NCI-H748 treated with DMSO at 0.1 percent for 48 hours (cell line): ENCODE measurements at regions not wholly inside any gene's neighbourhood (a gene's known extent, or its start where the extent isn't known, plus 50 kb on each side); places are given as distances from the start of the nearest gene placed in this dataset.
"Not testable (repeated sequence)": the region's sequence is repeated elsewhere in the genome, so short reads cannot be mapped to it uniquely, and the experiment has no call there.

Source experiments
- DNase-seq: peaks from one replicate; lab custom pipeline; 2025; lab: John Stamatoyannopoulos, UW

- no peak for DNase-seq
Measured at GRCh38 chr1:213464786-213465460, 413.9 kb downstream of the RPS6KC1 start.

- DNase-seq: no peak
Measured at GRCh38 chr1:213466541-213466940, 415.5 kb downstream of the RPS6KC1 start.

- DNase-seq: no peak
Measured at GRCh38 chr1:213474054-213474453, 423.0 kb downstream of the RPS6KC1 start.

GRCh38 chr1:213481395-213481794 lies 430.4 kb downstream of the RPS6KC1 start:
- no peak for DNase-seq

DNA sequence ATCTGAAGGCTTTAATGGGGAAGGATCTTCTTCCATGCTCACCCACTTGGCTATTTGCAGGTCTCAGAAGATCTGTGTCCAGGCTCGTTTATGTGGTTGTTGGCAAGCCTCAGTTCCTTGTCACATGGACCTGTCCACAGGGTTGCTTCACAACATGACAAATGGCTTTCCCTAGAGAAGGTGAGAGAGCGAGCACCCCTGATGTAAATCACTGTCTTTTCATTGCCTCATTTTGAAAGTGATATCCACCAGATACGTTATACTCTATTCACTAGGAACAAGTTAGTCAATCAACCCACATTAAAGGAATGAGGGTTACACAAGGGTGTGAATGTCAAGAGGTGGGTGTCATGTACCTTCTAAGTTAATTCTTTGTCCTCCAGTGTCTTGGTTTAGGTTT lies 433.3 kb downstream of the RPS6KC1 start:
- no peak for DNase-seq

DNA sequence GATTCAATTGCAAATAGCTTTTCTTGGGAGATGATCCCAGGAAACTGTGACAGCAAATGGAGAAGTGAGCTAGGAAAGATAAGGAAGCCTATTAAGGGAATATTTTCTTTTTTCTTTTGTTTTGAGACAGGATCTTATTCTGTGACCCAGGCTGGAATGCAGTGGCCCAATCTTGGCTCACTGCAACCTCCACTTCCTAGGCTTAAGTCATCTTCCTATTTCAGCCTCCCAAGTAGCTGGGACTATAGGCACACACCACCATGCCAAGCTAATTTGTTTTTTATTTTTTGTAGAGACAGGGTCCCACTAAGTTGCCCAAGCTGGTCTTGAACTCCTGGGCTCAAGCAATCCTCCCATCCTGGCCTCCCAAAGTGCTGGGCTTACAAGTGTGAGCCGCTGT lies 433.7 kb downstream of the RPS6KC1 start:
- DNase-seq: no peak

DNA sequence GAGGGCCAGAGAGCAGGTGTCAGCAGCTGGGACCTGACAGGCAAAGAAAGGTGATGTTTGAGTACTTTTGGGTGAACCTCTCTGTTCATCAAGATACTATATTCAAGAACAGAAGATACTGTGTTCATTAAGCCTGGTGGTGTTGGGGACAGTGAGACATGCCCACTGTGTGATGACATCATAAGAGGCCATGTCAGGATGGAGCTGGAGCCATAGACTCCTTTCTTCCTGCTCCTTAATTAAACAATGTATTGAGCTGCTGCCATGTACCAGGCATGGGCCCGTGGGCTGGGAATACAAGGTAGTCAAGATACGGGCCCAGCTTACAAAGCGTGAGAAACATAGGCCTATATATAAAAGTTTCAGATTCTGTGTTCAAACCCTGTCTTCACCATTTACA lies 435.4 kb downstream of the RPS6KC1 start:
- DNase-seq: no peak

- DNase-seq: no peak
Measured at GRCh38 chr1:213491468-213491867, 440.4 kb downstream of the RPS6KC1 start.

DNA sequence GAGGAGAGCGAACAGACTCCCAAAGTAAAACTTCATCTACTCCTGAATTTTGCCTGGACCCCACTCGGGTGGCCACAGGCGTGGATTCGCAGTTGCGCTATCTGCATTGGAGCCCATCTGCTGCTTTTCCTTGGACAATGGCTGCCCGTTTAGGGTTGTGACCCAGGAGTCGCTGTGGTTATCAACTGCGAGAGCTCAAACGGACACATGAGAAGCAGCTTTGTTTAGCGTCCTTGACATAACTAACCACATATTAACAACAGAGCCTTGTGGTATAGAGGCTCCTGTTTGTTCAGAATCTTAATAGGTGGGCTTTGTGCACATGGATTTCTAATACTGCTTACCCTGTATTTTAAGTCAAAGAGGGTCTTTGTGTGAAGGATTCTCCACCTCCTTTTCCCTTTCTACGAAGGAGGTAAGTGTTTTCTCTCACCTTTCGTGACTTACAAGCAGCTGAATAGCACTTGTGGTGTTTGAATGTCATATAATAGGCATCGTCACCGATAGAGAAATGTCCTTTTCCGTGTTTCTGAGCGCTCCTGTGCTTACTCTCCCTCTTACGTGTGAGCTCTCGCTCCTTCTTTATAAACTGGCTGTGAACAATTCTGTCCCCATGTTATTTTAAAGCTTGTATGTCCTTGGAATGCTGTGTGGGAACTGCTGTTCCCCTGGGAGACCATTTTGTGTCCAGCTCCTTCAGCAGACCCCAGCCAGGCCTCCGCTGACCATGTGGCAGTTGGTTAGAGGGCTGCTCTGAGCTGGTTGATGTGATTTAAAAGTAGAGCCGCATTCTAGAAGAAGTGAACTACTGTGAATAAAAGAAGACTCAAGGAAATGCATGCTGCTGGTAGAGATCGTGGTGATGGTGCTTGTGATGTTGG lies 441.4 kb downstream of the RPS6KC1 start:
- DNase-seq: no peak

- DNase-seq: no peak
Measured at GRCh38 chr1:213499444-213499843, 448.4 kb downstream of the RPS6KC1 start.

GRCh38 chr1:213507472-213508223 lies 456.6 kb downstream of the RPS6KC1 start:
- DNase-seq: peak; percentile 76

- no peak for DNase-seq
Measured at GRCh38 chr1:213511173-213511572, 460.1 kb downstream of the RPS6KC1 start.

DNA sequence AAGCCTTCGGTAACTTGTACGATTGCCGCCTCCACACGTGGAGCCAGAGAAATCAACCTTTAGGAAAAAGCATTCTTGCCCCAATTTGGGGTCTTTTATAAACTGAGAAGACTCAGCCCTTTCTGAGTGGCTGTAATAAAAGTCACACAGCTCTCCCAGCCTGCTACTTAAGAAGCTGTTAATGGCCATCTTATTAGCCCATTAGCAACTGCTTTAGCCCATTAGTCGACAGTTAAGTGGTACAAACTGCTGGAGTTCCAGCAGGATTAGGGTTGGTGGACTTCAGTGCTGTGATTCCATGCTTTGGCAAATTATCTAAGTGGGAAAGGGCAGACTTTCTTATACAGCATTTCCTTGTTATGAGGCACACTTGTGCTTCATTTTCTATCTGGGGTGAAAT lies 461.3 kb downstream of the RPS6KC1 start:
- DNase-seq: no peak

DNA sequence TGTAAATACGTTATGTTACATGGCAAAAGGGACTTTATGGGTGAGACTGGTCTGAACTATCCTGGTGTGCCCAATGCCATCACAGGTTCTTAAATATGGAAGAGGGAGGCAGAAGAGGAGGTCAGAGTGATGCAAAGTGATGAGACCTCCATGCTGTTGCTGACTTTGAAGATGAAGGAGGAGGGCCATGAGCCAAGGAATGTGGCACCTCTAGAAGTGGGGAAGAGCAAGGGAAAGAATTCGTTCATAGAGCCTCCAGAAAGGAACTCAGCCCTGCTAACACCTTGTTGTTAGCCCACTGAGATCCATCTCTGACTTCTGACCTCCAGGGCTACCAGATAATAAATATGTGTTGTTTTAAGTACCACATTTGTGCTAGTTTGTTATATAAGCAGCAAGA lies 462.0 kb downstream of the RPS6KC1 start:
- no peak for DNase-seq

- not testable (repeated sequence) for DNase-seq
Measured at GRCh38 chr1:213514408-213515179, 463.6 kb downstream of the RPS6KC1 start.

DNA sequence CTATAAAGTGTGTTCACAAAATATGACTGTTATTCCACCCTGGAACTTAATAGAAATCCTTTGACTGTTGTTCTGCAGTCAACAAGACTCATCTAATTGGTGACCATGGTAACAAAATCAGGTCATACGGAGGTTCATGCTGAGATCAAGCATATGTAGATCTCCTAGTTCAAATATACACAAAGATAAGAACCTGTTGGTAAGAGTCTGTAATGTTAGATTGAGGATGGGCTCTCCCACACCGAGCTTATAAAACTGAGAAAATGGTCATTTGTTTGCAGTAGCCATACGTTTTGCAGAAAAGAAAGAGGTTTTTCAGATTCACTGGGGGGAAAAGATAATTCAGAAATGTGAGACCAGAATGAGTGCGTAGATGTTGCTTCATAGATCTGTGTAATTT lies 468.1 kb downstream of the RPS6KC1 start:
- DNase-seq: peak; percentile 85

- no peak for DNase-seq
Measured at GRCh38 chr1:213521206-213521605, 466.6 kb upstream of the PROX1 start.

- no peak for DNase-seq
Measured at GRCh38 chr1:213523781-213524398, 463.9 kb upstream of the PROX1 start.

DNA sequence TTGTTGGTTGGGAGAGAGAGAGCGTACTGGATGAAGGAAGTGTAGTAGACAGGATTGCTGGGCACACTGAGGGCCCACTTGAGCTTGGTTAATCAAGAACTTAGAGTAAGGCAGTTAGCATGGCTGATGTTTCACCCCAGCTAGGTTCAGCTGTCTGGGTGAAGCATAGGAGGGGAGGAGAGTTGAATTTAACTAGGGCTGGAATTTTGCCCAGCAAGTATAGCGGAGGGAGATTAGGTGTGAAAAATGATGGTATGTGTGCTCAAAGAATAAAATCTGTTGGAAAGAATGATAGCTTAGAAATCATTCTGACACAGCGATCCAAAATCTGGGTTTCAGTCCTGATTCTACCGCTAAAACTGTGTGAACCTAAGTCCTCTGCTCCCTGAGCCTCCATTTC lies 461.5 kb upstream of the PROX1 start:
- no peak for DNase-seq

DNA sequence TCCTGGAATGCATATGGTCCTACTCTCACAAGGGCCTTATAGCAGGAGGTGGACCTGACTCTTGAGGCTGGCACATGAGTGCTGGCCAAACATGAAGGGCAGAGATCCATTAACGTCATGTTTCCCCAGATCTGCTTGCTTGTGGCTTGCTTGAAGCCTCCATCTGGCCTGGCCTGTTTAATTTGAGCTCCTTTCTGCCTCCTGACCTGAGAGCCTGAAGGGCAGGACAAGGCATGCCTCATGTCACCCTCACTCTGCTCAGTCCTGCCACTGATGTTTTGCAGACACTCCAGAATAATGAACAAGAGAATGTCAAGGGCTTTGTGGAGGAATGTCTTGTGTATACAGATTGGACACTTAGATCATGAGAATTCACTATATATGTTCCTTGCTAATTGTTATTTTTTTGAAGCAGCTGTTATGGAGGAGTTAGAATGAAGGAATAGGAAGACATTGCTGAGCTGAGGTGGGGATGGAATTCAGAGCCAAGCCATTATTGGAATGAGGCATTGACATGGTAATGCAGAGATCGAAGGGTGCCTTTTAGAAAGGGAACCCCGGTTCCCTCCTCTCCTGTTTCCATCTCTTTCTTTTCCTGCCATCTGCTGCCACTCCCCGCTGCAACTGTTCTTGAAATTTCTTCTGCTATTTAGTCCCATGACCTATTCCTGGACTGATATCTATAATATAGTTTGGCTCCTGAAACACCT lies 457.0 kb upstream of the PROX1 start:
- no peak for DNase-seq
